Loucy (cell line): ENCODE measurements at regions not wholly inside any gene's neighbourhood (a gene's known extent, or its start where the extent isn't known, plus 50 kb on each side); places are given as distances from the start of the nearest gene placed in this dataset.

ENCODE experiments used
- H2AFZ ChIP-seq: fragments of 200-600 bp; sonication (generic); 2 replicates; pipeline ENCODE4 v1.6.0; 2016; ENCODE audit warnings: antibody characterized with exemption, mild to moderate bottlenecking, low read length, moderate library complexity
- H3F3A ChIP-seq: fragments of 200-600 bp; 2 replicates; pipeline ENCODE4 v1.6.0; 2016; ENCODE audit warnings: antibody characterized with exemption, low read depth, mild to moderate bottlenecking
- H3K27me3 ChIP-seq: fragments of 200-600 bp; sonication (generic); 2 replicates; pipeline ENCODE4 v1.6.1; 2014; ENCODE audit warnings: low read length, mild to moderate bottlenecking; ENCODE audit not compliant: insufficient read depth, poor library complexity, severe bottlenecking
- H3K36me3 ChIP-seq: fragments of 200-600 bp; sonication (generic); 2 replicates; pipeline ENCODE4 v1.6.1; 2016; ENCODE audit warnings: low read length; ENCODE audit not compliant: insufficient read depth
- H3K4me1 ChIP-seq: fragments of 200-600 bp; sonication (generic); 2 replicates; pipeline ENCODE4 v1.5.1; 2014; ENCODE audit warnings: low read length, mild to moderate bottlenecking; ENCODE audit not compliant: insufficient read depth, poor library complexity, severe bottlenecking
- H3K4me2 ChIP-seq: fragments of 200-600 bp; sonication (generic); 2 replicates; pipeline ENCODE4 v1.6.0; 2014; ENCODE audit warnings: antibody characterized with exemption, low read length, low read depth, mild to moderate bottlenecking; ENCODE audit not compliant: poor library complexity, severe bottlenecking
- H3K4me3 ChIP-seq: fragments of 200-600 bp; sonication (generic); 2 replicates; pipeline ENCODE4 v1.5.1; 2014; ENCODE audit warnings: low read length, mild to moderate bottlenecking, mixed read lengths; ENCODE audit not compliant: poor library complexity, severe bottlenecking
- H3K79me2 ChIP-seq: fragments of 200-600 bp; sonication (generic); 2 replicates; pipeline ENCODE4 v1.6.1; 2014; ENCODE audit warnings: low read length; ENCODE audit not compliant: insufficient read depth
- H3K9ac ChIP-seq: fragments of 200-600 bp; sonication (generic); 2 replicates; pipeline ENCODE4 v1.6.0; 2014; ENCODE audit warnings: mild to moderate bottlenecking, low read depth, low read length, moderate library complexity; ENCODE audit not compliant: poor library complexity, severe bottlenecking
- H3K9me2 ChIP-seq: fragments of 200-600 bp; sonication (generic); replicated peaks from 2 replicates; pipeline ENCODE4 v1.6.1; 2016; ENCODE audit warnings: low read depth, low read length, mixed read lengths
- H3K9me3 ChIP-seq: fragments of 200-600 bp; sonication (generic); 2 replicates; pipeline ENCODE4 v1.6.1; 2014; ENCODE audit warnings: mild to moderate bottlenecking, antibody characterized with exemption, low read length, low read depth; ENCODE audit not compliant: insufficient read depth
- H4K20me1 ChIP-seq: fragments of 200-600 bp; sonication (generic); 2 replicates; pipeline ENCODE4 v1.6.0; 2014; ENCODE audit warnings: antibody characterized with exemption, low read length, mild to moderate bottlenecking; ENCODE audit not compliant: insufficient read depth, poor library complexity, severe bottlenecking
- CTCF ChIP-seq: fragments of 200-600 bp; sonication (generic); conservative IDR thresholded peaks from 2 replicates; pipeline ENCODE4 v1.5.1; 2014; ENCODE audit warnings: mild to moderate bottlenecking, antibody characterized with exemption, low read length
- EZH2phosphoT487 ChIP-seq: fragments of 200-600 bp; IDR thresholded peaks from 2 replicates; pipeline ENCODE4 v1.6.1; 2018; ENCODE audit warnings: antibody characterized with exemption, mild to moderate bottlenecking, moderate library complexity, borderline replicate concordance

- Histone ChIP-seq H3K9me3 (no peaks in the 10 kb centered on the region), H3K9ac (no peak overlapping the region), H3K79me2 (no peaks in the 10 kb centered on the region), H3F3A (no peaks in the 10 kb centered on the region), H4K20me1 (no peaks in the 10 kb centered on the region), H3K4me1 (no peaks in the 10 kb centered on the region), H3K4me3 (no peak overlapping the region), H3K4me2 (no peak overlapping the region), H2AFZ (no peak overlapping the region), H3K9me2 (no peaks in the 10 kb centered on the region), H3K27me3 (no peaks in the 10 kb centered on the region), H3K36me3 (no peaks in the 10 kb centered on the region)
- TF ChIP-seq CTCF (no peak), EZH2phosphoT487 (no peak)
Observed at GRCh38 chr9:25415718-25416117, 262.5 kb downstream of the TUSC1 start.

DNA sequence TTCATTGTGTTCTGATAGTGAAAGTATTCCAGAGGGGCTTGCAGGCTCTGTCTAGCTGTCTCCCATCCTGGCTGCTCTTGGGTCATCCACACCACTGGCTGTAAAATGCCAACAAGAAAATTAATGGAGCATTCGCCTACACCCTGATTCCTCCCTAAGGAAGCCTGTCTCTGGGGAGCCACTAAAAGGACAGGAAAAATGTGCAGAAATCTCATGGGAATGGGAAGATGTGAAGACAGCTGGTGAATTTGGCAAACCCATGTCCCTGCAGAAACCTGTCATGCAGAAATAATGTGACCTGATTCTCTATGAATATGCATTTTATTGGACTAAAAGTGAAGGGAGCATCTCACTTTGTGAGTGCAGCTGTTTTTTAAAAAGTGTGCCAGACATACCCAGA is 265.6 kb downstream of the TUSC1 start:
- H3K79me2 ChIP-seq, result no peaks in the 10 kb centered on the region
- H3K36me3 ChIP-seq, result no peaks in the 10 kb centered on the region
- H3K9ac ChIP-seq, result no peak overlapping the region
- H3K4me3 ChIP-seq, result no peak overlapping the region
- H3F3A ChIP-seq, result no peaks in the 10 kb centered on the region
- no peaks in the 10 kb centered on the region for H4K20me1 ChIP-seq
- no peak overlapping the region for H2AFZ ChIP-seq
- H3K4me1 ChIP-seq, result no peaks in the 10 kb centered on the region
- no peak overlapping the region for H3K4me2 ChIP-seq
- no peaks in the 10 kb centered on the region for H3K27me3 ChIP-seq
- H3K9me2 ChIP-seq, result no peaks in the 10 kb centered on the region
- no peak for TF ChIP-seq CTCF
- TF ChIP-seq EZH2phosphoT487, result no peak
- H3K9me3 ChIP-seq, result no peaks in the 10 kb centered on the region

DNA sequence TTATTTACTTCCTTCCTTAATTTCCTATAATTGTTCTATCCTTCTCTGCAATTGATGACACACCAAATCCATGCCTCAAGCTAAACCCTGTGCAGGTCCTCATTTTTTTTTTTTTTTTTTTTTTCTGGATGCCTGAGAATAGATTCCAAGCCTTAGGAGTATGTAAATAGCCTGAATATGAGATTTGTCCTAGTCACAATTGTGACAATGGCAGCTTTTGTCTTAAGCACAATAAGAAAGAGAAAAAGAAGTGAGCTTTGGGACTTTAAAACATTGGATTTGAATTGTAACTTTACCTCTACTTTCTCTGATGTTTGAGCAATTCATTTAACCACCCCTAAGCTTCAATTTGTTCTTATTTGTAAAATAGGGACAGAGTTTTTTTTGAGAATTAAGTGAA is 280.5 kb downstream of the TUSC1 start:
- no peak overlapping the region for H3K4me2 ChIP-seq
- H3F3A ChIP-seq, result no peaks in the 10 kb centered on the region
- H3K9ac ChIP-seq, result no peak overlapping the region
- no peaks in the 10 kb centered on the region for H4K20me1 ChIP-seq
- H3K4me1 ChIP-seq, result no peaks in the 10 kb centered on the region
- no peaks in the 10 kb centered on the region for H3K79me2 ChIP-seq
- H3K9me3 ChIP-seq, result no peaks in the 10 kb centered on the region
- no peaks in the 10 kb centered on the region for H3K9me2 ChIP-seq
- no peaks in the 10 kb centered on the region for H3K27me3 ChIP-seq
- H3K36me3 ChIP-seq, result no peaks in the 10 kb centered on the region
- H3K4me3 ChIP-seq, result no peak overlapping the region
- TF ChIP-seq EZH2phosphoT487 (no peak), CTCF (no peak)
- no peak overlapping the region for H2AFZ ChIP-seq
